HG03558 (cell line): ENCODE measurements at regions not wholly inside any gene's neighbourhood (a gene's known extent, or its start where the extent isn't known, plus 50 kb on each side); places are given as distances from the start of the nearest gene placed in this dataset.
"Not testable (repeated sequence)": the region's sequence is repeated elsewhere in the genome, so short reads cannot be mapped to it uniquely, and the experiment has no call there.

Experiments
- ATAC-seq: cut with Tn5 transposase; IDR thresholded peaks from one replicate; pipeline ENCODE4 v1.9.1; 2021; ENCODE audit warnings: moderate number of reproducible peaks; ENCODE audit not compliant: unreplicated experiment; ENCODE audit errors: extremely low read depth

DNA sequence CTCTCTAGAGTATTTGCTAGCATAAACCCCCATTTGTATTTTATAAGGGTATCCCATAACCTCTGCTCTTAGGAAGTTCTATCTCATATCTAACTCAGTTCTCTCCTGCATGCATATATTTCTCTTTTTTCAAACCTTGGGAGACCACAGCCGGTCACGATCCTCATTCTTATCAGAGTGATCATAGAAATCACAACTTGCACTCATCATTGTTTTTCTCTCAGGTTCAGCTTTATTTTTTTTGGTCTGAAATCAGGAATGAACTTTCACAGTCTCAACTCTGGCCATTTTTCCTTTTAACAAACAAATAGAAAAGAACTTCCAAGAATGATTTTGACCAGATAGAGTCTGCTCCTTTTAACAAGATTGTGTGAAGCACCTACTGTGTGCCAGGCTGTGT lies 98.6 kb upstream of the BLID start:
- ATAC-seq = no peak

DNA sequence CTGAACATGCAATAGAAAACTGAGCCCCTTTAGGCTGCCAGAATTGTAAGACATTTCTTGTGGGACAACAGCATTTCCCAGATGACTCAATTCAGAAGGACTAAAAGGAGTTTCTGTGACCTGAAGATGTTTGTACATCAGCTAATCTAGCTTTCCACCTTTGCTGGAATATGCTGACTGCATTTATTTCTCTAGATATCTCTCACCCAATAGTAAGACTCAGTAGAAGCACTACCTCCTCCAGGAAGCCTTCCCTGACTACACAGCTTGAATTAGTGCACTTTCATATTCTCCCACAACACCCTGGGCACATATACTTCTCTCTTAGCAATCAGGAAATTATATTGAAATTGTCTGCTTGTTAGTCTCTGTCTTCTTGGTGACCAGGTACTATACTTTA lies 98.1 kb upstream of the BLID start:
- ATAC-seq = no peak

DNA sequence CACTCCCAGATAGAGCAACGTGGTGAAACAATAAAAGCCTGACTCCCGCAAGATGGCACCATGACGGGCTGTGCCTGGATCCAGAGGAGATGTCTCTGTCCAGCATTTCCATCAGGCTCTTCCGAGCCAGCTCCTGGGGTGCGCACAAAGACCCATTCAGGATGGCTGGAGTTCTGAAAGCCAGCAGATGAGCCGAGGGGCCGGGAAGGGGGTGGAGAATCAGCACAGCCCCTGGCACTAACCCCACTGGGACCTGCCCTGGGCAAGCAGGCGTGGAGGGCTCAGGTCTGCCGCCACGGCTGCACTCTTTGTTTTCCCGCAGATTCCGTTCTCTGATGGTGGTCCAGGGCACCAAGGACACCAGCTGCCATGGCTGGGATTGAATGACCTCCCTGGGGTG lies 97.2 kb upstream of the BLID start:
- no peak for ATAC-seq

DNA sequence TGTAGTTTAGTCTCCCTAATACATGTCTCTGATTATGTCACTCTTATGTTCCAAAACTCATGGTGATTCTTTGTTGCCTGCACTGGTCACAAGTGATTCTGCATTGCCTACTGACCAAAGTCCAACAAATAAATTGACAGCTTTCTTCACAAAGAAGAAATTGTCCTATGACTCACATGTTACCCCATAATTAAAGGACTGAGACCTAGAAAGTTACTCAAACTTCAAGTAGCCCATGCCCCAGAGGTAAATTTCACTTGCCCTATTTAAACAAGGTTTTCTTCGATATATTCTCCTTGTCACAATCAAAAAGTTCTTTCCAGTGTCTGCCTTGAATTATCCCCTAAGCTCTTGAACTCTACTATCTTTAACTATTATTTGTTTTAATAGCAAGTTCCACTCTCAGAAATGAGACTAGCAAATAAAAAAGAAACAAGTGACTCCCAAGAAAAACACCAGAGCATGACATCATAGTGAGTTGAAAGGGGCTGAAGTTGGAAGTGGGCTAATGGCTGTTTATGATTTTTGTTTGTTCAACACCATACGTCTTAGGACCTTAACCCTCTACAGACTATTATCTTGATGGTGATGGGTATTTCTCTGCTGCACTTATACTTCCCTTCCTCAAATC lies 94.5 kb upstream of the BLID start:
- ATAC-seq = no peak

DNA sequence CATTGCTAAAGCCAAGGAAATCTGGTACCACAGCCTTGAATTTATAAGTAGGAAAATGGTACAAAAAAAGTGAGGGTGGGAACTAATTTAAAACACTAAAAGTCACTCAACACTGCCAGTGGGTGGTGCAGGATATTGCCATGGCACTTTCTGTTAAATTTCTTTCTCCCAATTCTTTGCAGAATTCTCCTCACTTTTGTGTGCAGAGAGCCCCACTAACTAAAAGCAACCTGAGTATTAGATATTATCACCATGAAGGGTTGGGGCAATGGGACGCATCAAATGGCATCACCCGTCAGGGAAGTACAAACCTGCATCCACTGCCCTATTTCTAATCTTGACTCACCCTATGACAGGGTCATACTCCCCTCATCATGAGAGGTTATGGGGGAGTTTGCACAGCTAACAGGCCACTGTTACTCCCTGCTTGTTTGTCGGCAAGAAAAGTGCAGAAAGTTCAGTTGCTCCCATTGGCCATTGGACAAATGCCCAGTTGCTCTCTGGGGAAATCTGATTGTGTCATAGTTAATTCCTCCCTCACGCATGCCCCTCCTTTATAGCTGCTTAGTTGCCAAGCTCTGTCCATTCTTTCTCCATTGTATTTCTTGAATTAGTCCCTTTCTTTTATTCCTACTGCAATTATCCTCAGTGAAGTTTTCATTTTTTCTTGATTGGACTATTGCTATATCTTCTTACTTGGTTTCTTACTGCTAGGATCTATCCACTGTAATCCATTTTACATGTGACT lies 93.8 kb upstream of the BLID start:
- ATAC-seq = no peak

DNA sequence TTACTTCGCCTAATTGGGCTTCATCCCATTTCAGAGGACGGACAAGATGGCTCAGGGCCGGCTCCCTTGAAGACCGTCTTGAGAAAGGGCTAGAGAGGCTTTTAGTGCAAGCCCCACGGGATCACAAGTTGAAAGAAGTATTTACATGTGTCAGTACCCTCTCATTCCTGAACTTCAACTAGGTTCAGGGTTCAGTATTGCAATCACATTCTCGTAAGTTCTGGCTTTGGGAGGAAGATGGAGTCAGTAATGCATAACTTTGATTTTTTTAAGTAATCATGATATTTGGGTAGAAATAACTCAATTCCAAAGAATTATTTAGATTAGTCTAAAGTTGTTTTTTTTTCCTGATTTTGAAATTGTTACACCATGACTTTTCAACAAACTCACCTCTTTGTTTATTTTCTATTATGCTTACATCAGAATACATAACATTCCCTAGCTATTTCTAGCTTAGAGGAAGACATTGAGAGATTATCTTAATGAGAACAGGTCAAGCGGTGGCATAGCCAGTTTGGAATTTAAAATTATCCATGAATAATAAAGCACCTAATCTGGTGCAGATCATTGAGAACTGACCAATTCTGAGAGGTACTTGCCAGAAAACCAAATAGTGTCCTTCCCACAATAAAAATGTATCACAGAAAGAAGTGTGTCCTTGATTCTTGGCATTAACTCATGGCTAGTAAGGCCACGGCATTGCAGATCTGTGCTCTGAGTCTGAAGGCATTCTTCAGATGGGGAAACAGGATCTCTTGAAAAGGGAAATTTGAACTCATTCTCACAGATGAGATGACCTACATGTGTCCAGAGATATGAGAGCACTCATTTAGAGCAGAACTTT lies 92.1 kb upstream of the BLID start:
- no peak for ATAC-seq

DNA sequence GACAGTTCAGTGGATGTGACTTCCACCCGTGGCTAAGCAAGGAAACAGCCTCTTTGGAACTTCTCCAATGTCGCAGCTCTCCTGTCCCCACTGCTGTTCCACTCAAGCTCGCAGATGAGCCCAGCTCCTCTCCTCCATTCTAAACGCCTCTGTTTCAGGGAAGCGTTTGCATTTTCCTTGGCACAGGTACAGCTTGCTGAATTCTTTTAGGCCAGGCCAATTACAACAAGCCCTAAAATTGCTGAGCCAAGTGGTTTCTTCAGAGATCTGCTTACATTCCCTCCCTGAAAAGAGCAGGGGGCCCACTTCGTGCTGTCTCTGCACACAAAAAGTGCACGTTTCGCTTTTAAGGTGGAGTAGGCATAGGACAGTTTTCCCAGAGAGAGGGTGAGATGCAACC lies 91.5 kb upstream of the BLID start:
- ATAC-seq = no peak

DNA sequence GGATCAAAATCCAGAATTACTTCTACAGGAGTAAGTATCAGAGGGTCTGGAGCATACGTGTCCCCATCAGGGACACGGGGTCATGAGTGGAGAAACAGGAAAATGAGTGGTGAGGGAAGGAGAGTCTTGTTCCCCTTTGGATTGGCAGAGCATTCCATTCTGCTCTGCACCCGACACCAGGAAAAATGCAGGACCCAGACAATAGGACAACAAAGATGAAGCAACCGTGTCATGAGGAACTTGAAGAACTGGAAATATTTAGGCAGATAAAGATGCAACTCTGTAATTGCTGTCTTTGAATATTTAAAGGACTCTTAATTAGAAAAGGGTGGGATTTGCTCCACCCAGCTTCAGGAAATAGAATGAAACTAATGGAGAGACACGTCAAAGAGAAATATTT lies 89.0 kb upstream of the BLID start:
- ATAC-seq = no peak

DNA sequence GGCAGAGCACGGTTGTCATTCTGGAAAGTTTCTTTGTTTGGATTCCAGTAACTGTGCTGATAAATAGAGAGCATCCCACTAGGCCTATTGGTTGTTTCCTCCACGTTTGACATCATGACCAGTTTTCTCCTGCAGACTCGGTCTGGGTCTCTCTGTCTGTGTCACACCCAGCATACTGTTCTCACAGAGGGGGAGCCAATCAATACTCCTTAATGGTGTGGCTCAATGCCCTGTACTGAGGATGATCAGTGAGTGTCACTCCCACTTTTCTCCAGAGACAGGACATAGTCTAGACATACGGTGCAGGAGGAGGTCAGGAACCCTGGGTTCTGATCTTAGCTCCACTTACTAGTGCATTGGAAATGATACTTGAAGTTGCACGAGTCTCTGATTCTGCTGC lies 88.2 kb upstream of the BLID start:
- no peak for ATAC-seq

DNA sequence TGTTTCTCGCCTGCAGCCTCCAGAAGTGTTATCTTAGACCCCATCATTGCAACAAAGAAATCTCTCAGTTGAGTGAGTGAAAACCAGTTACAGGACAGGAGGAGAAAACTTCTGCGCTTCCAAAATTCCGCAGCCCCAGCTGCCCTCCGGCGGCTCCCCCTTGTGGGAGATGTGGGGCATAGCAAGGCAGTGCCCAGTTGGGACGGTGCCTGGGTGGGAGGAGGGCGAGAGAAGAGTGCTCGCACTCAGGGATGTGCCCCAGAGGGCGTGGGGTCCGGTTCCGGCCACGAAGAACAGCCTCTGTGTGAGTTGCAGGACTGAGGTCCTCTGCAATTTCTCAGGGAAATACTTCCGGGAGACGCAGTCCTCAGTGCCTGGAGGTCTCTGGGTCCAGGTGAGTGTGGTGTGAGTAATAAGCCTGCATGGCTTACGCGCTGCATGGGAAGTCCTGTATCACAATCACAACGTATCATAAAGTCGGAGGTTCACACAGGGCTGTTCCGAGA lies 87.0 kb upstream of the BLID start:
- ATAC-seq = no peak

DNA sequence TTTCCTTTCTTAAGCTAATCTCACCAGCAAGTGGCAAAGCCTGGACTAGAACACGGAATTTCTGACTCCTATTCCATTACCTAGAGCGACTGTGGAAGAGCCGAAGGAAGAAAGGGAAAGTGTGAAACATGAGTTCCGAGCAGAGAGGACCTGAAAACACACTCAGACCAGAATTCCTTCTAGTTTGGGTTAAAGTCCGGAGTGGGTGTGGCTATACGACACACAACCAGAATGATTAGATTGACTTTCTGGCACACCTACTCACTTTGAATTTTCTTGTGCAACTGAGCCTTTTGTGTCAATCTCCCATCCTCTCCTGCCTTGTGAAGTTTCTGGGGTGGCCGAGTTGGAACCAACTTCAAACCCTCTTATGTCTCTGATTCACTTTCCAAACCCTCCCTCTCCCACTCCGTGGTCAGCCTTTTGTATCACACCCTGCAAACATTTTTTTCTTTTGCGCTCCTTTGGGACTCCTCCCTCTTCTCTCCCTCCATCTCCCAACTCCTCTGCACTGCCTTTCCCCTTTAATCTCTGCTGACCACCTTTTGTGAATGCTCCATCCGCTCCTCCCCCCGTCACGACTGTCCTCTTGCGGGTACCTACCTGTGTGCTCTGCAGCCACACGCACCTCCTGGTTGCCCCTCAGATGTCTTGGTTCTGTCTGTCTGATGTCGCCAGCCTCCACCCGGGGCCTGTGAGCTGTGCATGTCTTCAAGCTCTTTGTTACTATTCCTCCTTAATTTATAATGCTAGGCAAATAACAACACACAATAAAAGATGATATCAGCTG lies 86.3 kb upstream of the BLID start:
- ATAC-seq = no peak

DNA sequence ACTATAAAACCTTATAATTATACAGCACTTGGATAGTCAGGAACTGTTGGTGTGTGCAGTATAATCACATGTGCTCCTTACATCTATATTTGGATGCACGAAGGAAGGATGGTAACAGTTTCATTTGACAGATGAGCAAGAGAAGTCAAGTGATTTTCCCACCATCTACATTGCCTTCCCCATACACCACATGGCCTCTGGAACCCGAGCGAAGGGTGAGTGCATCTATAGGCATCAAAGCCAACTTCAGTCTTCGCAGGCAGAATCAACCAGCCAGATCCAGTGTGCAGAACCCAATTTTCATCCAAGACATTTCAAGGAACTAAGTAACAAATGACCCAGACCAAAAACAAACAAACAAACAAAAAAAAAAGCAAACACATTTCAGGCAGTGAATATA lies 85.1 kb upstream of the BLID start:
- ATAC-seq = no peak

DNA sequence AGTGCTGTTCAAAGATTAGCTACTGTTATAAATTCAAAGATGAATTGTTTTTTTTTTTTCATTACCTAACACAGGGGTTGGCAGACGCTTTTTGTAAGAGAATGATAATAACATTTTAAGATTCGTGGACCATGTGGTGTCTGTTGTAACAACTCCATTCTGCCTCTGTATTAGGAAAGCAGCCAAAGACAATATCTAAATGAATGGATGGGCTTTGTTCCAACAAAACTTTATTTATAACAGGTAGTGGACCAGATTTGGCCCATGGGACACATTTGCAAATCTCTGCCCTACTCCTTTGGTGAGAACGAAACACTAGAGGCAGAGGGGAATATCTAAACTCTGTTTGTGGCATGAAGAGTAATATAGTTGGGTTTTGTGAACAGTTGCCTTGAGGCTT lies 83.6 kb upstream of the BLID start:
- ATAC-seq = no peak

DNA sequence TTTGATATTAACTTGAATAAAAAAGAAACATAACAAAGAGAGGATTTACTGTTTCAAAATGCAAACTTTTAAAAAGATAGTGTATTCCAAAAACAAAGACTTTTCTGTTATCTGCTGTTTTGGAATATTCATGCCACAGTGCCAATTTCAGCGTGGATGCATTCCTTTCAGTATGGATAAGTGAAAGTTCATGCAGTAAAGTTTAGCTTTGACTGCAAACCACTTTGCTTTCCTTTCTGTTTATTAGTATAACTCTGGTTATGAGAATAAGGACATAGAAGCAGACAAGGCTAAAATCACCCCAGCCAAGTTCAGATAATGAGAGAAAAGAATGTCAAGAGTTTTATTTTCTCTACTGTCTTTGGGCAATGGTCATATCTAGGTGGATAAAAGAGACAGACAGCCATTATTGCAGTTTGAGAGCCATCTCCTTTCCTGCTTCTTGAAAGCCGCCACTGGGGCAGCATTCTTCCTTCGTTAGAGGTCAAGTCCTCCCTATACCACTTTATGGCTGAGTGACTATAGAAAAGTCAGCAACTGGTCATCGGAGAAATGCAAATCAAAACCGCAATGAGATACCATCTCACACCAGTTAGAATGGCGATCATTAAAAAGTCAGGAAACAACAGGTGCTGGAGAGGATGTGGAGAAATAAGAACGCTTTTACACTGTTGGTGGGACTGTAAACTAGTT lies 82.4 kb upstream of the BLID start:
- no peak for ATAC-seq

DNA sequence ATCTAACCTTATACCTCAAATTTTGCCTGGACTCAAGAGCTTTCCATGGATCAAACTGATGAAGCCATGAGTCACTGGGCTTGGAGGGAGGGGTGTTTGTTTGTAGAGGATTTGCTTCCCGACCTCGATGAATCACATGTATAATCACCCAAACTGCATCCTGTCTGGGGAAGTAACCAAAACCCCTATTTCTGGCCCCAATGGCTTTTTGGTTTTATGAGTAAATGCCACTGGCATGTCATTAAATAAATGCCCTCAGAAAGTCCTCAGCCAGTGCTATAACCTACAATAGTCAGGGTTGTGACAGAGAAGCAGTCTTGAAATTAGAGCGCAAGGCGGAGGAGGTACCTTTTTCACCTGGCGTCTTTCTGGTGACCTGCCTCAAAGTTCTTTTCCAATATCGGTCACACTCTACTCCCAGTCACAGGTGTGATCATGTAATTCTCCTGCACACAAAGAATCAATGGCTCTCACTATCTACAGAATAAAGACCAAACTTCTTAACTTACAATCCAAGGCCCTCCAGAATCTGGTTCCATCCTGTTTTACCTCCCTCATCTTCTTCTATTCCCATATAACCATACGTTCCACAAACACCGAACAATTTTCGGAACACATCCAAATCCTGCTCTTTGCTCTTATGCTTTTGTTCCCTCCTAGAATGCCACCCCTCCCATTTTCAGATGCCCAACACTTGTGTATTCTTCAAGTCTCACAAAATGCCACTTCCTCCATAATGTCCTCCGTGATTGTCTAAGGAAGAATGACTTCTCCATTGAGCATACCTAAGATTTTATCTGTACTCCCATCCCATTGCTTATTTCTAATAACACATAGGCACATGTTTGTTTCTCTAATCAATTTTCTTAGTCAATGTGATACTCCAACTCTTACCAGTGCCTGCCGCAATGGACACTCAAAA lies 81.3 kb upstream of the BLID start:
- ATAC-seq = no peak

DNA sequence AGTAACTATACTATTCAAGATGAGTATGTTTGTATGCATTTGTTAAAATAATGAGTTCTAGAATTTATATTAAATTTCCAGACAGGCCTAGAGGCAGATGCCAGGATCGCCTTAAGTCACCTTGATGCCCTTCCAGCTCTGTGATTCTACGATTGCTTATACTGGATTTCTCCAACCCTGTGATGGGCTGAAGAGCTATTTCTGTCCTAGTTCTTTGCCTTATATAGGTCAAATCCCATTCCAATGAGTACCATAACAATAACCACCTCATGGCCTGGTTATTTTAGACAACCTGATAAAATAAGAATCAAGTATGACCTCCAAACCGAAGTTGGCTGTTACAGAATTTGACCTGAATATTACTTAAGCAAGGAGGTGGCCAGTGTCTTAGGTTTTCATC lies 79.8 kb upstream of the BLID start:
- ATAC-seq = no peak

DNA sequence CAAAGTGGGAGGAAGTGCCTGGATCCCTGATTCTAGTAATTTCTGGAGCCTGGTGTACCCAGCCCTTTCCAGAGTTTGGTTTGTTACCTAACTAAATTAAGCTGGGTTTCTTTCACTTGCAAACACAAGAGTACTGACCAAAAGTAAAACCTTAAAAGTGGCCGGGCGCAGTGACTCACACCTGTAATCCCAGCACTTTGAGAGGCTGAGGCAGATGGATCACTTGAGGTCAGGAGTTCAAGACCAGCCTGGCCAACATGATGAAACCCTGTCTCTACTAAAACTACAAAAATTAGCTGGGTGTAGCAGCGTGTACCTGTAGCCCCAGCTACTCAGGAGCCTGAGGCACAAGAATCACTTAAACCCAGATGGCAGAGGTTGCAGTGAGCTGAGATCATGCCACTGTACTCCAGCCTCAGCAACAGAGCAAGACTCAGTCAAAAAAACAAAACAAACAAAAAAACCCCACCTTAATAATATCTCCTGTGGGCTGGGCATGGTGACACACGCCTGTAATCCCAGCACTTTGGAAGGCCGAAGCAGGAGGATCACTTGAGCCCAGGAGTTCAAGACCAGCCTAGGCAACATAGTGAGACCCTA lies 78.0 kb upstream of the BLID start:
- not testable (repeated sequence) for ATAC-seq

DNA sequence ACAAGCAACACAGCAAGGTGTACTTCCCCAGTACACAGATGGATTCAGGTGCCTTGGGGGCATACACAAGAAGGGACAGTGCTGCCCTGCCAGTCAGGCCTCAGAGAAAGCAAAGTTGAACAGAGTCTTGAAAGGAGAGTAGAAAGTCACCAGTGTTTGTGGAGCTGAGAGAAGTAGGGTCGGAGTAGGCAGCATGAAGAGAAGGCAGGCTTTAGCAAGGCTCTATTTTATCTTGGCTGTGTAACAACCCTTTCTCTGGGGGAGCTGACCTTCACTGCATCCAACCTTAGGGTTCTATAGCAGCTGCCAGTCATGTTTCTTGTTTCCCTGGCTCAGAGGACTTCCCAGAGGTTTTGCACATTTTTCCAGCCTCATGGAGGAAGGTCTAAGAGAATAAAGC lies 77.4 kb upstream of the BLID start:
- ATAC-seq = no peak
